Osteocyte (in vitro differentiated cells): ENCODE measurements at regions not wholly inside any gene's neighbourhood (a gene's known extent, or its start where the extent isn't known, plus 50 kb on each side); places are given as distances from the start of the nearest gene placed in this dataset.
A peak's percentile ranks its signal among the peaks of the same experiment; 100 is the strongest.

Experiments
- DNase-seq: peaks from one replicate; pipeline ENCODE4 v3.0.0; 2021; ENCODE audit warnings: mixed read lengths; ENCODE audit not compliant: unreplicated experiment; ENCODE audit errors: extremely low spot score
- H3K27ac Mint-ChIP-seq: one replicate; pipeline ENCODE4 v1.8.0; 2021; ENCODE audit warnings: mild to moderate bottlenecking, mixed read lengths; ENCODE audit not compliant: unreplicated experiment
- H3K27me3 Mint-ChIP-seq: one replicate; pipeline ENCODE4 v1.8.0; 2021; ENCODE audit warnings: mixed read lengths; ENCODE audit not compliant: unreplicated experiment
- H3K36me3 Mint-ChIP-seq: one replicate; pipeline ENCODE4 v1.8.0; 2021; ENCODE audit warnings: mixed read lengths; ENCODE audit not compliant: unreplicated experiment
- H3K4me1 Mint-ChIP-seq: one replicate; pipeline ENCODE4 v1.8.0; 2021; ENCODE audit warnings: mixed read lengths; ENCODE audit not compliant: unreplicated experiment
- H3K4me3 Mint-ChIP-seq: one replicate; pipeline ENCODE4 v1.8.0; 2021; ENCODE audit warnings: mild to moderate bottlenecking, moderate library complexity, mixed read lengths; ENCODE audit not compliant: unreplicated experiment
- H3K9me3 Mint-ChIP-seq: one replicate; pipeline ENCODE4 v1.8.0; 2021; ENCODE audit warnings: mixed read lengths; ENCODE audit not compliant: unreplicated experiment
- TF ChIP-seq, protein P1 (sequence below): fragments of 200-600 bp; sonication (generic); IDR thresholded peaks from 2 replicates; pipeline ENCODE4 v1.5.0; 2021; ENCODE audit warnings: antibody characterized with exemption, mild to moderate bottlenecking, moderate library complexity

DNA sequence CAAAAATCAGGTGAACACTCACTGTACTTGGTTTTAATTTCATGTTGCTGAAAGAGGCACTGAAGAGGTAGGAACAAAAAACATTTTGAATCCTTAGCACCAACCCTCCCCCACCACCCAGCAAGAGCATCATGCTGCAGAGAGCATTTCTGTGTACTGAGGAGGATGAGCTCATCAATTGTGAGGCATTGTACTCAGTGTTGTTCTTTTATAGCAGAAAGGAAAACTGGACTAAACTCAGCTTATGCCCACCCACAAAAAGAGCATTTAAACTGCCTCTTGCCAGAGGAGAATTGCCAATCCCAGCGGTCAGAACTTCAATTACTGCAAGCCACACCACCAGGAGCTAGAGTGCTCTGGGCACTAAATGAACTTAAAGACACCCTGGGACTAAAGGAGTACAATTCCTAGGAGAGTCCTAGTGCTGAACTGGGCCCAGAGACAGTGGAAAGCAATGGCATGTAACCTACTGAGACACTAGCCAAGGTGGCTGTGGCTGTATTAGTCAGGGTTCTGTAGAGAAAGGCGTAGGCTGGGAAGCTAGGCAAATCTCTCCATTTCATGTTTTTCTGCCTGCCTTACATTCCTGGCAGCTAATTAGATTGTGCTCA, 280.7 kb upstream of the KLHL4 start:
- Mint-ChIP-seq H3K36me3 (no peaks in the 10 kb centered on the region), H3K27ac (no peak overlapping the region), H3K4me1 (no peaks in the 10 kb centered on the region), H3K9me3 (peaks cover 10% of the 10 kb centered on the region), H3K4me3 (no peak overlapping the region), H3K27me3 (no peaks in the 10 kb centered on the region)
- TF ChIP-seq, protein P1, sequence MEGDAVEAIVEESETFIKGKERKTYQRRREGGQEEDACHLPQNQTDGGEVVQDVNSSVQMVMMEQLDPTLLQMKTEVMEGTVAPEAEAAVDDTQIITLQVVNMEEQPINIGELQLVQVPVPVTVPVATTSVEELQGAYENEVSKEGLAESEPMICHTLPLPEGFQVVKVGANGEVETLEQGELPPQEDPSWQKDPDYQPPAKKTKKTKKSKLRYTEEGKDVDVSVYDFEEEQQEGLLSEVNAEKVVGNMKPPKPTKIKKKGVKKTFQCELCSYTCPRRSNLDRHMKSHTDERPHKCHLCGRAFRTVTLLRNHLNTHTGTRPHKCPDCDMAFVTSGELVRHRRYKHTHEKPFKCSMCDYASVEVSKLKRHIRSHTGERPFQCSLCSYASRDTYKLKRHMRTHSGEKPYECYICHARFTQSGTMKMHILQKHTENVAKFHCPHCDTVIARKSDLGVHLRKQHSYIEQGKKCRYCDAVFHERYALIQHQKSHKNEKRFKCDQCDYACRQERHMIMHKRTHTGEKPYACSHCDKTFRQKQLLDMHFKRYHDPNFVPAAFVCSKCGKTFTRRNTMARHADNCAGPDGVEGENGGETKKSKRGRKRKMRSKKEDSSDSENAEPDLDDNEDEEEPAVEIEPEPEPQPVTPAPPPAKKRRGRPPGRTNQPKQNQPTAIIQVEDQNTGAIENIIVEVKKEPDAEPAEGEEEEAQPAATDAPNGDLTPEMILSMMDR, result no peak
- DNase-seq, result no peak

DNA sequence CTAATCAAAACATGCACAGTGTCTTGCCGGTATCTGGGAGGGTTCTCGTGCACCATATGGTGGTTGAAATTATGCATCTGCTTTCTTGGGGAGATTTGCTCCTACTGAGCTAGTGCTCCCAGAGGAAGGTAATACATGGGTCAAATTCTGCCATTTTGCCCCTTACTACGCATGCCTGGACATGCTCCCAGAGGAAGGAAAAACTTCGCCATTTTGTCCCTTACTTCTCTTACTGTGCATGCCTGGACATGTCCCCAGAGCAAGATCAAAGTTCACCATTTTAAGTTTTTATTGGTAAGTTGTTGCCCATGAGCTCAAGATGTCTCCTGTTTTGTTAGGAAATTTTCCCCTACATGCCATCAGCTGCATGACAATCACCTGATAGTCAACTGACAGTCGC, 252.1 kb upstream of the KLHL4 start:
- H3K4me3 Mint-ChIP-seq, result no peak overlapping the region
- H3K4me1 Mint-ChIP-seq, result no peaks in the 10 kb centered on the region
- no peaks in the 10 kb centered on the region for H3K27me3 Mint-ChIP-seq
- no peak for DNase-seq
- H3K36me3 Mint-ChIP-seq, result no peaks in the 10 kb centered on the region
- H3K9me3 Mint-ChIP-seq, result peaks cover 31% of the 10 kb centered on the region
- H3K27ac Mint-ChIP-seq, result no peak overlapping the region
- TF ChIP-seq, protein P1, result no peak

DNA sequence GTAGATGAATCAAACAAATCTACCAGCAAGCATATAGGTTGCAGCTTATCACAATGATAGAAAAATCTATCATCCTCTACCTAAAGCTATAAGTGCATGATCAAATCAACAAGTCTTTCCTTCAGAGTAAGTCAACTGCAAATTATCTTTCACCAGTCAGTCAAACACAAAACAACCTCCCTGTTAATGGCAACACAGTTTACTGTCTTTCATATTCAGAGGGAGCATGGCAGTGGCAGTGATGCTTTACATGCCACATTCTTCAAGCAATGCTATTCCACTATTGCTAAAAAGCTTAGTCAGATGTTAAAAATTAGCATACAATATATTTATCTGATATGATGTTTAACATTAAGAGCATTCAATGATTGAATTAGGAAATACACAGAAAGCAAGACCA, 245.1 kb upstream of the KLHL4 start:
- no peak overlapping the region for H3K4me3 Mint-ChIP-seq
- no peaks in the 10 kb centered on the region for H3K27me3 Mint-ChIP-seq
- TF ChIP-seq, protein P1, result no peak
- peaks cover 7% of the 10 kb centered on the region for H3K9me3 Mint-ChIP-seq
- H3K27ac Mint-ChIP-seq, result no peak overlapping the region
- H3K4me1 Mint-ChIP-seq, result no peaks in the 10 kb centered on the region
- H3K36me3 Mint-ChIP-seq, result no peaks in the 10 kb centered on the region
- DNase-seq, result no peak

DNA sequence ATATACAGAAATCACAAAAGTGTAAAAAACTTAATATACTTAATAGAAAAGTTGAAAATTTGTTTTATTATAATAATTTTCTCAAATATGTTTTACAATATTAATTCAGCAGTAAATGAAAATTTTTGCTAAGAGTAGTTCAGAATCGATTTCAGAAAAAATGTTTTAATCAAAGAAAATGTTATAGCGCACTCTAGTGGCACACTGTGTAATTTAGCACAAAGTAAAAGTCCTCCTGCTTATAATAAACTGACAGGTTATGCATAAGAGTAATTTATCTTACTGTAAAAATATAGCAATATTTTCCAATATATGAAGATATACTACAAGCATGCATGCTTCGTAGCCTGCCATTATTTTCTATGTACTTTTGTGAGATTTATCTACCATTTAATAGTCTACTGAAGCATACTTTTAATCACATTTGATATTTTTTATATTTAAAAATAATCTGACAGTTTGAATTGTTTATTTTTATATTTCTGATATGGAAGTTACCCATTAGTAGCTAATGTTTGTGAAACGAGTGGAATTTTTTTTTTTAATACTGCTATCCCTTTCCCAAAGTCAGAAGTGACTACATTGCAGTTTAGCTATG, 217.9 kb upstream of the KLHL4 start:
- DNase-seq, result no peak
- no peak overlapping the region for H3K4me3 Mint-ChIP-seq
- no peak overlapping the region for H3K27ac Mint-ChIP-seq
- no peaks in the 10 kb centered on the region for H3K9me3 Mint-ChIP-seq
- TF ChIP-seq, protein P1, result peak; percentile 67
- H3K36me3 Mint-ChIP-seq, result no peaks in the 10 kb centered on the region
- no peaks in the 10 kb centered on the region for H3K4me1 Mint-ChIP-seq
- H3K27me3 Mint-ChIP-seq, result no peaks in the 10 kb centered on the region

DNA sequence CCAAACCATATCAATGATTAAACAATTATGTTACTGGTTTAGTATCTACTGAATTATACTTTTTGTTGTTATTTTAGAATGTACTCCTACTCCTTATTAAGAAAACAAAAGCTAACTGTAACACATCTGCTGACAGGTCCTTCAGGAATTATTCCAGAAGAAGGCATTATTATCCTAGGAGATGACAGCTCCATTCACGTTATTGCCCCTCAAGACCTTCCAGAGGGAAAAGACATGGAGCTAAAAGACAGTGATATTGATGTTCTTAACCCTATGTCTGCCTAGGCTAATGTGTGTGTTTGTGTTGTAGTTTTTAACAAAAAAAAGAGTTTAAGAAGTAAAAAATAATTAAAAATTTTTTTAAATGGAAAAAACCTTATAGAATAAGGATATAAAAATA, 206.8 kb upstream of the KLHL4 start:
- DNase-seq, result no peak
- TF ChIP-seq, protein P1, result no peak
- no peak overlapping the region for H3K27ac Mint-ChIP-seq
- no peak overlapping the region for H3K4me3 Mint-ChIP-seq
- no peaks in the 10 kb centered on the region for H3K4me1 Mint-ChIP-seq
- no peaks in the 10 kb centered on the region for H3K36me3 Mint-ChIP-seq
- H3K9me3 Mint-ChIP-seq, result no peaks in the 10 kb centered on the region
- no peaks in the 10 kb centered on the region for H3K27me3 Mint-ChIP-seq
